Peyer's patch (tissue), 4 donors: ENCODE measurements at regions not wholly inside any gene's neighbourhood (a gene's known extent, or its start where the extent isn't known, plus 50 kb on each side); places are given as distances from the start of the nearest gene placed in this dataset.

Experiments used
- DNase-seq, 3 donors: peaks; one replicate each; pipeline ENCODE4 v3.0.0-alpha.2; 2017 to 2019
- H3K27ac ChIP-seq, 4 donors: fragments of 200-600 bp; sonication (generic); one replicate each; pipeline ENCODE4 v1.5.1; 2016 to 2019
- H3K27me3 ChIP-seq, 2 donors: fragments of 200-600 bp; sonication (generic); one replicate each; pipeline ENCODE4 v1.5.1; 2019
- H3K36me3 ChIP-seq, 3 donors: fragments of 200-600 bp; sonication (generic); one replicate each; pipeline ENCODE4 v1.5.1; 2016 to 2019
- H3K4me1 ChIP-seq, 4 donors: fragments of 200-600 bp; sonication (generic); one replicate each; pipeline ENCODE4 v1.5.1; 2016 to 2019
- H3K4me3 ChIP-seq, 4 donors: fragments of 200-600 bp; sonication (generic); 1 replicate in 3 of 4; 2 replicates in 1 of 4; pipeline ENCODE4 v1.5.1; 2016 to 2019; ENCODE audit warnings: mild to moderate bottlenecking in 1 of 4
- H3K9me3 ChIP-seq, 4 donors: fragments of 200-600 bp; sonication (generic); one replicate each; pipeline ENCODE4 v1.5.1; 2016 to 2019; ENCODE audit warnings: mild to moderate bottlenecking in 1 of 4
- CTCF ChIP-seq, 6 experiments: fragments of 450-650 bp in 4 of 6; fragments of 200-600 bp in 2 of 6; sonication (generic) in 1 of 6; IDR thresholded peaks; one replicate each; pipeline ENCODE4 v1.5.1; 2017 to 2019; ENCODE audit warnings: antibody characterized with exemption in 6 of 6, mild to moderate bottlenecking in 3 of 6, moderate library complexity in 1 of 6
- POLR2A ChIP-seq, 2 donors: fragments of 450-650 bp; IDR thresholded peaks; one replicate each; pipeline ENCODE4 v1.5.1; 2017; ENCODE audit warnings: antibody characterized with exemption in 2 of 2, mild to moderate bottlenecking in 2 of 2, moderate library complexity in 2 of 2

GRCh38 chr9:78680196-78680595, 383.3 kb downstream of the PSAT1 start:
- H3K27me3 ChIP-seq, result no peaks in the 10 kb centered on the region
- no peak for DNase-seq
- no peaks in the 10 kb centered on the region for H3K36me3 ChIP-seq
- H3K4me1 ChIP-seq, result no peaks in the 10 kb centered on the region
- H3K9me3 ChIP-seq, result no peaks in the 10 kb centered on the region
- TF ChIP-seq POLR2A (IDR thresholded peaks at IDR 0.05), result no peak
- TF ChIP-seq CTCF (IDR thresholded peaks at IDR 0.05), result no peak
- H3K4me3 ChIP-seq, result no peak overlapping the region
- H3K27ac ChIP-seq, result no peak overlapping the region

DNA sequence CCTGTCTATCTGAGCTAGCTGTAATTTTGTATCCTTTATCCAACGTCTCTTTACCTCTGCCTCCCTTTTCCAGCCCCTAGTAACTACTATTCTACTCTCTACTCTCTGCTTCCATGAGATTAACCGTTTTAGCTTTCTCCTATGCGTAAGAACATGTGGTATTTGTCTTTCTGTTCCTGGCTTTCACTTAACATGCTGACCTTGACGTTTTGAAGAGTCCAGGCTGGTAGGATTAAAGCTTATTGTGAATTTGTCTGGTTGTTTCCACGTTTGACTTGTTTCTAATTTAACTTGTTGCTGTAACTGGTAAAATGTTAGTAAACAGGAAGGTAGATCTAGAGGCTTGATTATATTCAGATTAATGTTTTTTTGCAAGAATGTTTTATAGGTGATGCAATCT, 385.3 kb downstream of the PSAT1 start:
- DNase-seq, result no peak
- H3K27me3 ChIP-seq, result no peaks in the 10 kb centered on the region
- H3K36me3 ChIP-seq, result no peaks in the 10 kb centered on the region
- no peak overlapping the region for H3K4me3 ChIP-seq
- H3K4me1 ChIP-seq, result no peaks in the 10 kb centered on the region
- TF ChIP-seq POLR2A (IDR thresholded peaks at IDR 0.05) (no peak), CTCF (IDR thresholded peaks at IDR 0.05) (no peak)
- no peaks in the 10 kb centered on the region for H3K9me3 ChIP-seq
- no peak overlapping the region for H3K27ac ChIP-seq

DNA sequence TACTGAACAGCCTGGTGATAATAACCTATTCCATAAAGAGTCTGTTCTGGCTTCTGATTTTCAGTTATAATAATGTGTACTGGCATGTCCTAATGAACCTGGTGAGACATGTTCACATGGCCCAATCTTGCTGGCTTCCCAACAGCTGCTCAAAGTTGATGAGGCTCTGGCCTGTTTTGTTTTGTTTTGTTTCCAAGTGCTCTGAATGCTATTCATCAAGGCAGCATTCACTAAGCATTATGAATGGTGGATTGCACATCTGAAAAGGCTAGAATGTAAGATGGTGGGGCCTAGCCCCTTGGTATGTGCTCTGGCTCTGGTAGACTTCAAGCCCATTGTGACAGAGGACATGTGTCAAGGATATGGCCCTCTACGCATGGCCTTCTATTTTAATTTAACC, 388.5 kb downstream of the PSAT1 start:
- Histone ChIP-seq H3K9me3 (no peaks in the 10 kb centered on the region), H3K4me1 (no peaks in the 10 kb centered on the region)
- no peak for DNase-seq

GRCh38 chr9:78688796-78689195, 391.9 kb downstream of the PSAT1 start:
- no peaks in the 10 kb centered on the region for H3K36me3 ChIP-seq
- no peaks in the 10 kb centered on the region for H3K27me3 ChIP-seq
- no peak for DNase-seq
- TF ChIP-seq POLR2A (IDR thresholded peaks at IDR 0.05), result no peak
- TF ChIP-seq CTCF (IDR thresholded peaks at IDR 0.05), result no peak
- H3K4me3 ChIP-seq, result no peak overlapping the region
- H3K27ac ChIP-seq, result no peak overlapping the region
- H3K4me1 ChIP-seq, result no peaks in the 10 kb centered on the region
- H3K9me3 ChIP-seq, result no peaks in the 10 kb centered on the region

More for the DNA sequence above, 388.5 kb downstream of the PSAT1 start:
- H3K4me3 ChIP-seq, result no peak overlapping the region
- H3K27me3 ChIP-seq, result no peaks in the 10 kb centered on the region
- no peaks in the 10 kb centered on the region for H3K36me3 ChIP-seq
- TF ChIP-seq POLR2A (IDR thresholded peaks at IDR 0.05) (no peak), CTCF (IDR thresholded peaks at IDR 0.05) (no peak)
- H3K27ac ChIP-seq, result no peak overlapping the region

DNA sequence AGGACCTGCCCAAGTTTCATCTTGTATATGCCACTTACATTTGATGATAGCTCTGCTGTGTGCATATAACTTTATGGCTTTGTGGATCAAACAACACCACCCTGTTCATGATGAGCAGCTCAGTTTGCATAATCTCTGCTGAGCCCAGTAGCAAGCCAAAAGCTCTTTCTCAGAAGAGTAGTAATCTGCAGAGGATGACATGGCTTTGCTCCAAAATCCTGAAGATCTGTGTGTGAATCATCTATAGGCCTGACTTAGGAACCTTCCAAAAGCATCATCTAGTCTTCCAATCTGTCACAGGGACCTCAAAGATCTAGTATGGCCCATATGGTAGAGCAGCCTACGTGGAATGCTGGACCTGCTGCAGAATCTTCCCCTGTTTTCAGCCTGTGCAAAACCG, 394.6 kb downstream of the PSAT1 start:
- Histone ChIP-seq H3K36me3 (no peaks in the 10 kb centered on the region), H3K27me3 (no peaks in the 10 kb centered on the region), H3K4me1 (no peaks in the 10 kb centered on the region), H3K9me3 (no peaks in the 10 kb centered on the region), H3K4me3 (no peak overlapping the region), H3K27ac (no peak overlapping the region)
- DNase-seq, result no peak
- no peak for TF ChIP-seq CTCF (IDR thresholded peaks at IDR 0.05)
- no peak for TF ChIP-seq POLR2A (IDR thresholded peaks at IDR 0.05)

- no peak for TF ChIP-seq POLR2A (IDR thresholded peaks at IDR 0.05)
- no peak for TF ChIP-seq CTCF (IDR thresholded peaks at IDR 0.05)
Observed at GRCh38 chr9:78692871-78693270, 395.9 kb downstream of the PSAT1 start.

More at GRCh38 chr9:78692871-78693270, 395.9 kb downstream of the PSAT1 start:
- H3K27ac ChIP-seq, result no peak overlapping the region
- H3K36me3 ChIP-seq, result no peaks in the 10 kb centered on the region
- H3K9me3 ChIP-seq, result no peaks in the 10 kb centered on the region
- DNase-seq, result no peak
- H3K4me3 ChIP-seq, result no peak overlapping the region
- no peaks in the 10 kb centered on the region for H3K4me1 ChIP-seq
- H3K27me3 ChIP-seq, result no peaks in the 10 kb centered on the region
